H1 (cell line): ENCODE measurements at regions not wholly inside any gene's neighbourhood (a gene's known extent, or its start where the extent isn't known, plus 50 kb on each side); places are given as distances from the start of the nearest gene placed in this dataset.

ENCODE experiments used
- CTCF ChIA-PET: fragments of 300-600 bp; sonication (Branson Sonifier 250); formaldehyde crosslinking; loops from one replicate; lab custom pipeline; 2021; ENCODE audit not compliant: partially characterized antibody; lab: Charles Lee
- POLR2A ChIA-PET: fragments of 300-600 bp; sonication (Branson Sonifier 250); formaldehyde crosslinking; loops from one replicate; lab custom pipeline; 2021; ENCODE audit warnings: inconsistent platforms; ENCODE audit not compliant: partially characterized antibody; lab: Charles Lee
- DNase-seq, 2 experiments: peaks; one replicate each; pipeline versions ENCODE4 v3.0.0 to v3.0.0-alpha.2; 2010 to 2022; ENCODE audit warnings: low spot score in 2 of 2, low read depth in 1 of 2, mixed read lengths in 1 of 2
- FAIRE-seq: peaks from 2 replicates; lab custom pipeline; 2011; peaks lifted over from hg19 to GRCh38; lab: Jason Lieb, UNC
- H2AFZ ChIP-seq: 2 replicates; pipeline ENCODE4 v1.8.1; 2012; ENCODE audit warnings: low read length, inconsistent platforms
- H2AK5ac ChIP-seq: 2 replicates; pipeline ENCODE4 v1.6.1; 2013; ENCODE audit warnings: low read depth, low read length
- H2BK120ac ChIP-seq: replicated peaks from 2 replicates; pipeline ENCODE3; 2013; ENCODE audit warnings: low read depth, low read length, inconsistent platforms
- H2BK12ac ChIP-seq: 2 replicates; pipeline ENCODE4 v1.6.1; 2013; ENCODE audit warnings: low read depth, low read length
- H2BK15ac ChIP-seq: 2 replicates; pipeline ENCODE4 v1.6.1; 2013; ENCODE audit warnings: low read length
- H2BK20ac ChIP-seq: 2 replicates; pipeline ENCODE4 v1.6.1; 2013; ENCODE audit warnings: low read length
- H2BK5ac ChIP-seq: 2 replicates; pipeline ENCODE4 v1.6.1; 2013; ENCODE audit warnings: low read depth, low read length
- H3K14ac ChIP-seq: 2 replicates; pipeline ENCODE4 v1.6.1; 2013; ENCODE audit warnings: inconsistent platforms; ENCODE audit not compliant: insufficient read length
- H3K18ac ChIP-seq: 2 replicates; pipeline ENCODE4 v1.6.1; 2013; ENCODE audit warnings: low read length; ENCODE audit errors: extremely low read depth
- H3K23ac ChIP-seq: 2 replicates; pipeline ENCODE4 v1.6.1; 2013; ENCODE audit warnings: inconsistent platforms; ENCODE audit not compliant: insufficient read length
- H3K23me2 ChIP-seq: 2 replicates; pipeline ENCODE4 v1.6.1; 2013; ENCODE audit warnings: low read depth, low read length
- H3K27ac ChIP-seq: 2 replicates; pipeline ENCODE4 v1.6.1; 2011; ENCODE audit warnings: low read depth, low read length, inconsistent platforms
- H3K27me3 ChIP-seq, 4 experiments: replicated peaks in 1 of 4; 1 replicate in 1 of 4; 2 replicates in 3 of 4; pipeline versions ENCODE4 v1.6.1 to v1.8.1; 2011 to 2013; ENCODE audit warnings: low read length in 3 of 4, mild to moderate bottlenecking in 3 of 4, inconsistent platforms in 2 of 4, mixed read lengths in 2 of 4, moderate library complexity in 1 of 4; ENCODE audit not compliant: control insufficient read depth in 3 of 4, insufficient read depth in 3 of 4; ENCODE audit errors: extremely low read depth in 1 of 4
- H3K36me3 ChIP-seq, 4 experiments: 2 replicates each; pipeline versions ENCODE4 v1.6.1 to v1.8.1; 2011 to 2013; ENCODE audit warnings: mild to moderate bottlenecking in 4 of 4, low read length in 3 of 4, moderate library complexity in 2 of 4, control low read depth in 1 of 4, inconsistent platforms in 1 of 4; ENCODE audit not compliant: insufficient read depth in 4 of 4, control insufficient read depth in 2 of 4
- H3K4ac ChIP-seq: replicated peaks from 2 replicates; pipeline ENCODE3; 2013; ENCODE audit warnings: low read length, low read depth, mixed read lengths, inconsistent platforms; ENCODE audit not compliant: insufficient read length
- H3K4me1 ChIP-seq, 4 experiments: replicated peaks in 1 of 4; 1 replicate in 1 of 4; 2 replicates in 3 of 4; pipeline versions ENCODE4 v1.6.1 to v1.8.1; 2011 to 2013; ENCODE audit warnings: low read length in 3 of 4, inconsistent platforms in 2 of 4, mixed read lengths in 1 of 4; ENCODE audit not compliant: insufficient read depth in 4 of 4, control insufficient read depth in 3 of 4
- H3K4me2 ChIP-seq, 2 experiments: 2 replicates each; pipeline versions ENCODE4 v1.6.1 to v1.8.1; 2011 to 2013; ENCODE audit warnings: low read depth in 2 of 2, low read length in 2 of 2, control low read depth in 1 of 2, inconsistent platforms in 1 of 2, mild to moderate bottlenecking in 1 of 2; ENCODE audit not compliant: insufficient read depth in 1 of 2
- H3K4me3 ChIP-seq, 4 experiments: fragments of 200-600, 300-600 bp in 1 of 4; sonication (generic), shearing (Covaris generic), sonication (Bioruptor Twin) in 1 of 4; 2 replicates each; pipeline versions ENCODE4 v1.5.1 to v1.8.1; 2011 to 2016; ENCODE audit warnings: low read length in 4 of 4, low read depth in 3 of 4, control low read depth in 2 of 4, inconsistent platforms in 2 of 4, mild to moderate bottlenecking in 2 of 4, mixed read lengths in 1 of 4, moderate library complexity in 1 of 4; ENCODE audit not compliant: insufficient read depth in 2 of 4; ENCODE audit errors: extremely low read depth in 1 of 4
- H3K56ac ChIP-seq: replicated peaks from 2 replicates; pipeline ENCODE3; 2013; ENCODE audit warnings: low read depth, mild to moderate bottlenecking, mixed read lengths, low read length, inconsistent platforms; ENCODE audit not compliant: insufficient read length
- H3K79me1 ChIP-seq: 2 replicates; pipeline ENCODE4 v1.6.1; 2013; ENCODE audit warnings: low read depth, low read length, control low read depth
- H3K79me2 ChIP-seq, 2 experiments: 2 replicates each; pipeline versions ENCODE4 v1.6.1 to v1.8.1; 2012 to 2013; ENCODE audit warnings: low read length in 2 of 2, mild to moderate bottlenecking in 2 of 2, inconsistent platforms in 1 of 2; ENCODE audit not compliant: insufficient read depth in 2 of 2, control insufficient read depth in 1 of 2
- H3K9ac ChIP-seq, 4 experiments: replicated peaks in 1 of 4; 1 replicate in 1 of 4; 2 replicates in 3 of 4; pipeline versions ENCODE4 v1.6.1 to v1.8.1; 2011 to 2013; ENCODE audit warnings: low read depth in 3 of 4, low read length in 3 of 4, control low read depth in 2 of 4, mild to moderate bottlenecking in 2 of 4, moderate library complexity in 2 of 4, inconsistent platforms in 1 of 4; ENCODE audit errors: extremely low read depth in 1 of 4
- H3K9me3 ChIP-seq, 2 experiments: 2 replicates each; pipeline versions ENCODE4 v1.6.1 to v1.8.1; 2012 to 2013; ENCODE audit warnings: mild to moderate bottlenecking in 2 of 2, moderate library complexity in 2 of 2, control low read depth in 1 of 2, inconsistent platforms in 1 of 2, low read depth in 1 of 2, low read length in 1 of 2, mixed read lengths in 1 of 2; ENCODE audit not compliant: insufficient read depth in 2 of 2
- H4K20me1 ChIP-seq, 2 experiments: replicated peaks in 1 of 2; 2 replicates each; pipeline versions ENCODE3 to v1.8.1; 2011 to 2013; ENCODE audit warnings: inconsistent platforms in 2 of 2, low read length in 2 of 2, mild to moderate bottlenecking in 1 of 2; ENCODE audit not compliant: insufficient read depth in 2 of 2, control insufficient read depth in 1 of 2
- H4K5ac ChIP-seq: 2 replicates; pipeline ENCODE4 v1.6.1; 2013; ENCODE audit warnings: low read length, low read depth, mixed read lengths, inconsistent platforms; ENCODE audit not compliant: insufficient read length
- H4K8ac ChIP-seq: 2 replicates; pipeline ENCODE4 v1.8.0; 2013; ENCODE audit warnings: mild to moderate bottlenecking, moderate library complexity, low read length, inconsistent platforms; ENCODE audit not compliant: insufficient read depth; ENCODE audit errors: extremely low read depth
- H4K91ac ChIP-seq: replicated peaks from 2 replicates; pipeline ENCODE3; 2013; ENCODE audit warnings: low read length, mixed read lengths, inconsistent platforms; ENCODE audit not compliant: insufficient read length
- ASH2L ChIP-seq: fragments of 200-600, 300-600 bp; sonication (generic); IDR thresholded peaks from one replicate; pipeline ENCODE4 v1.7.1; 2017; ENCODE audit warnings: low read length
- BCL11A ChIP-seq, 2 experiments: IDR thresholded peaks; one replicate each; pipeline ENCODE4 v1.6.1; 2011; ENCODE audit warnings: low read depth in 2 of 2, low read length in 2 of 2, mild to moderate bottlenecking in 2 of 2
- CEBPB ChIP-seq: IDR thresholded peaks from 2 replicates; pipeline ENCODE4 v1.6.1; 2012; ENCODE audit warnings: low read depth, low read length
- EGR1 ChIP-seq: IDR thresholded peaks from 2 replicates; pipeline ENCODE4 v1.6.1; 2011; ENCODE audit warnings: low read depth, low read length, borderline replicate concordance
- EP300 ChIP-seq, 2 experiments: IDR thresholded peaks; 1 replicate in 1 of 2; 2 replicates in 1 of 2; pipeline ENCODE4 v1.6.1; 2011 to 2012; ENCODE audit warnings: low read depth in 2 of 2, low read length in 2 of 2, mild to moderate bottlenecking in 2 of 2, borderline replicate concordance in 1 of 2, inconsistent platforms in 1 of 2, moderate library complexity in 1 of 2
- NANOG ChIP-seq: IDR thresholded peaks from 2 replicates; pipeline ENCODE4 v1.6.1; 2011; ENCODE audit warnings: low read length, low read depth, mild to moderate bottlenecking, inconsistent platforms; ENCODE audit not compliant: insufficient read depth, poor library complexity, severe bottlenecking
- PHF8 ChIP-seq: fragments of 200-600 bp; sonication (generic); conservative IDR thresholded peaks from 2 replicates; pipeline ENCODE4 v1.7.1; 2012; ENCODE audit warnings: low read depth, mild to moderate bottlenecking, inconsistent platforms, low read length, moderate library complexity
- TEAD4 ChIP-seq: IDR thresholded peaks from 2 replicates; pipeline ENCODE4 v1.6.1; 2012; ENCODE audit warnings: low read depth, low read length, inconsistent platforms, mixed read lengths
- WGBS, 2 experiments: shearing (Covaris generic) in 1 of 2; methylation state at CpG; one replicate each; pipeline versions ENCODE4 v1.1.6 to v1.1.7; 2013 to 2015; ENCODE audit warnings: low lambda C conversion rate in 2 of 2, mixed read lengths in 2 of 2, inconsistent platforms in 1 of 2, low coverage in 1 of 2, missing lambda C conversion rate in 1 of 2; ENCODE audit not compliant: insufficient replicate concordance in 2 of 2, insufficient coverage in 1 of 2, insufficient read length in 1 of 2; ENCODE audit errors: extremely low coverage in 1 of 2, missing lambda C conversion rate in 1 of 2; 5-methylcytosine and 5-hydroxymethylcytosine counted together
- TF ChIP-seq, protein P1 (sequence below): IDR thresholded peaks from 2 replicates; pipeline ENCODE4 v1.6.1; 2011; ENCODE audit warnings: low read depth, mild to moderate bottlenecking, low read length; ENCODE audit not compliant: insufficient read depth

DNA sequence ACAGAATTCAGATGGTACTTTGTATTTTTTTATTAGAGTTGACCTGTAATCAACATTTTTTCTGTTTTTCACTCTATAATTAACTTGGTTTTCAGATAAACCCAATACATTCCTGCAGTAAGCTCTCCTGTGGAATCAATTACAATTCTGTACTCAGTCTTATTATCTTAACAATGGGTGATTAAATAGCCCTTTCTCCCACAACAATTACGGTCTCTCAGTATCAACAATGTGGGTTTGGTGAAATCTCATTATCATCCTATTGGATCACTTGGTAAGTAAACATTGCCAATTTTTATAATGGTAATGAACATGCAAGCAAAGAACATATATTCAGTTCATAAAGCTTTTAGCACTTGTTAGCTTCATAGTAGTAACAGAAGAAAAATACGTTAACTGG, 438.9 kb upstream of the EPHA7 start:
- no peak overlapping the region for H3K27ac ChIP-seq
- no peak overlapping the region for H3K18ac ChIP-seq
- no peak overlapping the region for H2BK15ac ChIP-seq
- H3K23me2 ChIP-seq, result no peaks in the 10 kb centered on the region
- no peak overlapping the region for H2AK5ac ChIP-seq
- no peak overlapping the region for H4K8ac ChIP-seq
- no peak overlapping the region for H3K14ac ChIP-seq
- no peak overlapping the region for H3K9ac ChIP-seq
- peak overlapping the region in 1 of 2 experiments; percentile 53; a peak in 2 of 4 replicates for H3K4me2 ChIP-seq
- H4K91ac ChIP-seq, result no peak overlapping the region
- no peaks in the 10 kb centered on the region for H4K20me1 ChIP-seq
- no peaks in the 10 kb centered on the region for H3K79me1 ChIP-seq
- no peak overlapping the region for H2BK12ac ChIP-seq
- CTCF ChIA-PET, result interaction anchor here (0.7 kb wide), 1 partner anchor 33 kb away, joined by 3 read pairs; no protein-coding TSS in a partner anchor
- no peaks in the 10 kb centered on the region for H3K27me3 ChIP-seq
- H3K79me2 ChIP-seq, result no peaks in the 10 kb centered on the region
- no peak for TF ChIP-seq CEBPB
- TF ChIP-seq, protein P1, sequence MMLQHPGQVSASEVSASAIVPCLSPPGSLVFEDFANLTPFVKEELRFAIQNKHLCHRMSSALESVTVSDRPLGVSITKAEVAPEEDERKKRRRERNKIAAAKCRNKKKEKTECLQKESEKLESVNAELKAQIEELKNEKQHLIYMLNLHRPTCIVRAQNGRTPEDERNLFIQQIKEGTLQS, result no peak
- TF ChIP-seq EP300 (IDR thresholded peaks at IDR 0.05; ENCODE audit: borderline replicate concordance in 1 of 2, low read depth in 2 of 2, low read length in 2 of 2), result peak in 1 of 2 experiments; percentile 9; a peak in 1 of 3 replicates
- TF ChIP-seq ASH2L, result no peak
- peak; percentile 65 for TF ChIP-seq NANOG
- TF ChIP-seq BCL11A (IDR thresholded peaks at IDR 0.05; ENCODE audit: low read depth in 2 of 2, low read length in 2 of 2), result no peak
- TF ChIP-seq PHF8, result no peak
- TF ChIP-seq EGR1, result no peak
- TF ChIP-seq TEAD4, result 0 out of 2 replicates have a peak, but pooled peaks have one; percentile 13
- no peak overlapping the region for H2BK120ac ChIP-seq
- H3K56ac ChIP-seq, result no peak overlapping the region
- no peak overlapping the region for H3K23ac ChIP-seq
- H3K4ac ChIP-seq, result no peak overlapping the region
- H3K4me3 ChIP-seq, result peak overlapping the region in 1 of 4 experiments; percentile 38; a peak in 1 of 8 replicates
- POLR2A ChIA-PET, result interaction anchor here (1.3 to 2.6 kb wide), 5 partner anchors 10 to 31 kb away, joined by 5 to 12 read pairs (median 7); no protein-coding TSS in a partner anchor
- no peaks in the 10 kb centered on the region for H3K36me3 ChIP-seq
- H4K5ac ChIP-seq, result no peak overlapping the region
- no peak overlapping the region for H2BK5ac ChIP-seq
- no peak overlapping the region for H2BK20ac ChIP-seq
- WGBS, 2 experiments, result 20% methylated on average over 2 of the region's 2 CpGs; no CpG with 5 or more reads in 1 of the 2 experiments
- no peak for DNase-seq
- H2AFZ ChIP-seq, result no peak overlapping the region
- peak; percentile 19 for FAIRE-seq
- H3K4me1 ChIP-seq, result peaks cover 0 to 19% (median 10%) of the 10 kb centered on the region in 4 experiments; a peak in 5 of 7 replicates
- H3K9me3 ChIP-seq, result no peaks in the 10 kb centered on the region
